PFSK-1 (cell line): ENCODE measurements at regions not wholly inside any gene's neighbourhood (a gene's known extent, or its start where the extent isn't known, plus 50 kb on each side); places are given as distances from the start of the nearest gene placed in this dataset.

ENCODE experiments used
- POLR2AphosphoS5 ChIP-seq: IDR thresholded peaks from 2 replicates; pipeline ENCODE4 v1.6.1; 2012; ENCODE audit warnings: low read depth, mild to moderate bottlenecking, control low read depth, low read length, moderate library complexity
- SIN3A ChIP-seq: IDR thresholded peaks from 2 replicates; pipeline ENCODE4 v1.6.1; 2012; ENCODE audit warnings: mild to moderate bottlenecking, low read length, moderate library complexity, borderline replicate concordance; ENCODE audit not compliant: insufficient read depth
- TAF1 ChIP-seq: IDR thresholded peaks from 2 replicates; pipeline ENCODE4 v1.6.1; 2012; ENCODE audit warnings: low read length, control low read depth, borderline replicate concordance; ENCODE audit not compliant: insufficient read depth
- TF ChIP-seq, protein P1 (sequence below), 2 experiments: IDR thresholded peaks; 2 replicates each; pipeline versions ENCODE4 v1.6.1 to v1.8.0; 2011 to 2012; ENCODE audit warnings: low read depth in 2 of 2, low read length in 2 of 2, control low read depth in 1 of 2, inconsistent platforms in 1 of 2, mild to moderate bottlenecking in 1 of 2, moderate library complexity in 1 of 2; ENCODE audit not compliant: insufficient read depth in 1 of 2

GRCh38 chr17:79396696-79397095 is 214.2 kb downstream of the RBFOX3 start:
- no peak for TF ChIP-seq POLR2AphosphoS5
- TF ChIP-seq SIN3A: no peak
- TF ChIP-seq TAF1: no peak
- TF ChIP-seq, protein P1, sequence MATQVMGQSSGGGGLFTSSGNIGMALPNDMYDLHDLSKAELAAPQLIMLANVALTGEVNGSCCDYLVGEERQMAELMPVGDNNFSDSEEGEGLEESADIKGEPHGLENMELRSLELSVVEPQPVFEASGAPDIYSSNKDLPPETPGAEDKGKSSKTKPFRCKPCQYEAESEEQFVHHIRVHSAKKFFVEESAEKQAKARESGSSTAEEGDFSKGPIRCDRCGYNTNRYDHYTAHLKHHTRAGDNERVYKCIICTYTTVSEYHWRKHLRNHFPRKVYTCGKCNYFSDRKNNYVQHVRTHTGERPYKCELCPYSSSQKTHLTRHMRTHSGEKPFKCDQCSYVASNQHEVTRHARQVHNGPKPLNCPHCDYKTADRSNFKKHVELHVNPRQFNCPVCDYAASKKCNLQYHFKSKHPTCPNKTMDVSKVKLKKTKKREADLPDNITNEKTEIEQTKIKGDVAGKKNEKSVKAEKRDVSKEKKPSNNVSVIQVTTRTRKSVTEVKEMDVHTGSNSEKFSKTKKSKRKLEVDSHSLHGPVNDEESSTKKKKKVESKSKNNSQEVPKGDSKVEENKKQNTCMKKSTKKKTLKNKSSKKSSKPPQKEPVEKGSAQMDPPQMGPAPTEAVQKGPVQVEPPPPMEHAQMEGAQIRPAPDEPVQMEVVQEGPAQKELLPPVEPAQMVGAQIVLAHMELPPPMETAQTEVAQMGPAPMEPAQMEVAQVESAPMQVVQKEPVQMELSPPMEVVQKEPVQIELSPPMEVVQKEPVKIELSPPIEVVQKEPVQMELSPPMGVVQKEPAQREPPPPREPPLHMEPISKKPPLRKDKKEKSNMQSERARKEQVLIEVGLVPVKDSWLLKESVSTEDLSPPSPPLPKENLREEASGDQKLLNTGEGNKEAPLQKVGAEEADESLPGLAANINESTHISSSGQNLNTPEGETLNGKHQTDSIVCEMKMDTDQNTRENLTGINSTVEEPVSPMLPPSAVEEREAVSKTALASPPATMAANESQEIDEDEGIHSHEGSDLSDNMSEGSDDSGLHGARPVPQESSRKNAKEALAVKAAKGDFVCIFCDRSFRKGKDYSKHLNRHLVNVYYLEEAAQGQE (IDR thresholded peaks at IDR 0.05; ENCODE audit: insufficient read depth in 1 of 2, low read depth in 2 of 2, low read length in 2 of 2): no peak
